Prostate gland (tissue), 2 donors: ENCODE measurements at regions not wholly inside any gene's neighbourhood (a gene's known extent, or its start where the extent isn't known, plus 50 kb on each side); places are given as distances from the start of the nearest gene placed in this dataset.

Experiments
- DNase-seq: peaks from one replicate; pipeline ENCODE4 v3.0.0-alpha.2; 2019; ENCODE audit warnings: low spot score
- H3K27ac ChIP-seq, 2 donors: fragments of 200-600 bp; sonication (generic); 2 replicates each; pipeline ENCODE4 v1.5.1; 2017 to 2019
- H3K27me3 ChIP-seq: fragments of 200-600 bp; sonication (generic); replicated peaks from 2 replicates; pipeline ENCODE4 v1.5.1; 2019; ENCODE audit not compliant: insufficient read depth
- H3K36me3 ChIP-seq, 2 donors: fragments of 200-600 bp; sonication (generic); 1 replicate in 1 of 2; 2 replicates in 1 of 2; pipeline versions ENCODE4 v1.5.1 to v1.8.1; 2017 to 2019
- H3K4me1 ChIP-seq: fragments of 200-600 bp; sonication (generic); replicated peaks from 2 replicates; pipeline ENCODE4 v1.5.1; 2019
- H3K4me3 ChIP-seq, 2 donors: fragments of 200-600 bp; sonication (generic); 2 replicates each; pipeline ENCODE4 v1.5.1; 2017 to 2019
- H3K9me3 ChIP-seq: fragments of 200-600 bp; sonication (generic); 2 replicates; pipeline ENCODE4 v1.5.1; 2017
- CTCF ChIP-seq, 4 experiments: fragments of 200-600 bp in 2 of 4; fragments of 450-650 bp in 2 of 4; sonication (generic) in 2 of 4; IDR thresholded peaks; 1 replicate in 3 of 4; 2 replicates in 1 of 4; pipeline ENCODE4 v1.5.1; 2016 to 2019; ENCODE audit warnings: antibody characterized with exemption in 4 of 4, mild to moderate bottlenecking in 2 of 4, moderate library complexity in 2 of 4
- POLR2A ChIP-seq: fragments of 450-650 bp; IDR thresholded peaks from one replicate; pipeline ENCODE4 v1.6.1; 2016; ENCODE audit warnings: antibody characterized with exemption, mild to moderate bottlenecking
- POLR2AphosphoS5 ChIP-seq: sonication (generic); formaldehyde crosslinking; IDR thresholded peaks from one replicate; pipeline ENCODE4 v1.6.1; 2017; ENCODE audit warnings: antibody characterized with exemption
- WGBS: methylation state at CpG from one replicate; pipeline ENCODE4 v1.1.5; 2018; 5-methylcytosine and 5-hydroxymethylcytosine counted together
- intact Hi-C: fragments of 100-400 bp; cut with DNase I; formaldehyde crosslinking; loops from one replicate; pipeline ENCODE4 v1.14.2; 2022

- DNase-seq = no peak
- no peaks in the 10 kb centered on the region for H3K36me3 ChIP-seq
- TF ChIP-seq POLR2AphosphoS5 = no peak
- no peak for TF ChIP-seq CTCF (IDR thresholded peaks at IDR 0.05)
- no peak for TF ChIP-seq POLR2A
- 94% methylated on average over 9 of the region's 9 CpGs for WGBS
- intact Hi-C loops = no loop called here
- no peaks in the 10 kb centered on the region for H3K27me3 ChIP-seq
- H3K9me3 ChIP-seq = no peaks in the 10 kb centered on the region
- no peak overlapping the region for H3K27ac ChIP-seq
- H3K4me3 ChIP-seq = no peak overlapping the region
- no peaks in the 10 kb centered on the region for H3K4me1 ChIP-seq
Observed at GRCh38 chr6:19638931-19639330, 198.2 kb upstream of the ID4 start.

- WGBS = 82% methylated on average over 2 of the region's 2 CpGs
- H3K4me3 ChIP-seq = no peak overlapping the region
- no peaks in the 10 kb centered on the region for H3K4me1 ChIP-seq
- TF ChIP-seq CTCF (IDR thresholded peaks at IDR 0.05) = no peak
- H3K9me3 ChIP-seq = no peaks in the 10 kb centered on the region
- DNase-seq = no peak
- H3K27ac ChIP-seq = no peak overlapping the region
- intact Hi-C loops = no loop called here
- H3K36me3 ChIP-seq = no peaks in the 10 kb centered on the region
- H3K27me3 ChIP-seq = no peaks in the 10 kb centered on the region
Observed at GRCh38 chr6:19643287-19643686, 193.9 kb upstream of the ID4 start.

DNA sequence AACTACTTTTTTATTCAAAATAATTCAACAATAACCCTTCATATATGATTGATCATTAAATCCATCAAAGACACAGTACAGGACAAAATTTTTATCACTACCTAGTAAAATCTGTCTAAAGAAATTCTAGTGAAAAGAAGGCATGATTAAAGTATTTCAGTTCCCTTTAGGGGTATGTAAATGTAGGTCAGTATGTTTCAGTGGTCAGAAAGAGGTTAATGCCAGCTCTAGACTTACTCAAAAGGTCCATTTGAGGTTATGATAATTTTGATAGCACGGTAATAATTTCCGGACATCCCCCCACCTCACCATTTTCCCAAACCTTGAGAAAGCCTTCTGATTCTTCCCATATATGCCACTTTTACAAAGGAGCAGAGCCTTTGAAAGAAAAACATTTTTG is 193.5 kb upstream of the ID4 start:
- no peaks in the 10 kb centered on the region for H3K36me3 ChIP-seq
- WGBS = 85% methylated on average over 2 of the region's 2 CpGs
- no peak for DNase-seq
- intact Hi-C loops = no loop called here
- TF ChIP-seq CTCF (IDR thresholded peaks at IDR 0.05) (no peak), POLR2AphosphoS5 (no peak), POLR2A (no peak)
- H3K4me1 ChIP-seq = no peaks in the 10 kb centered on the region
- H3K9me3 ChIP-seq = no peaks in the 10 kb centered on the region
- H3K27ac ChIP-seq = no peak overlapping the region
- no peak overlapping the region for H3K4me3 ChIP-seq
- H3K27me3 ChIP-seq = no peaks in the 10 kb centered on the region

- no peak for TF ChIP-seq POLR2AphosphoS5
- WGBS = 46% methylated on average over 1 of the region's 1 CpG
- no peak for DNase-seq
- Histone ChIP-seq H3K9me3 (no peaks in the 10 kb centered on the region), H3K36me3 (no peaks in the 10 kb centered on the region), H3K4me1 (no peaks in the 10 kb centered on the region), H3K27me3 (no peaks in the 10 kb centered on the region), H3K4me3 (no peak overlapping the region), H3K27ac (no peak overlapping the region)
- intact Hi-C loops = no loop called here
Observed at GRCh38 chr6:19655744-19656143, 181.4 kb upstream of the ID4 start.

DNA sequence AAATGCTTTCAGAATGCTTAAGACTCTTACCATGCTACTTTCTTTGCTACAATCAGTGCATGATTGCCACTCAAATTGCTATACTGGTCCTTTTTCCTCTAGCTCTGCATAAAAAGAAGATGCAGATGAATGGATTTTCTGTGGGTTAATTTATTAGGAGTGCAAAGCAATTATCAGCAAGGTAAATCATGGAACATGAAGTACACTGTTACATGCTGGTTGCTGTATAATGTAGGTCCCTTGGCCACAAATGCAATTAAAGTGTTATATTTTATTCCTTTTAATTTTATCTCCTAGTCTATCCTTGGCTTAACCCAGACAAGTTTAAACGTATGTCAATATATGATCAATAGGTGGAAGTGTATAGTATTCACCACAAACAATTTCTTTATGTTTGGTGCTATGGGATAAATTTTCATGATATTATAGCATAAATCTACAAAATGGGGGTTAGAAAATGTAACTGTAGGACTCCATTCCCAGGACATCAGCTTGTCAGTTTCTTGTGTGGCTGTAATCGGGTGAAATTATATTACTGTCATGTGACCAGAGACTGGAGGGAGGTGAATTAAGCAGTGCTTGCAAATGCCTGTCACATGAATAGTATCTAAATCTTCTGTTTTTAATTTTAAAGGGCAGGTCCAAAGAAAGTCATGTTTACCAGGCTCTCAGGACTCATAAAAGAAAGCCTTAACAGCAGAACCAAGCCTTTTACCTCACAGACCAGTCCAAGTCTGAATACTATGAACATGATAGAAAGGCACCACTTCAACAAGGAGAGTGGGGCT is 176.9 kb upstream of the ID4 start:
- intact Hi-C loops = no loop called here
- Histone ChIP-seq H3K36me3 (no peaks in the 10 kb centered on the region), H3K4me3 (no peak overlapping the region), H3K27ac (no peak overlapping the region), H3K27me3 (no peaks in the 10 kb centered on the region), H3K9me3 (no peaks in the 10 kb centered on the region), H3K4me1 (no peaks in the 10 kb centered on the region)
- no peak for TF ChIP-seq CTCF (IDR thresholded peaks at IDR 0.05)
- TF ChIP-seq POLR2A = no peak
- TF ChIP-seq POLR2AphosphoS5 = no peak
- DNase-seq = no peak
- WGBS = 47% methylated on average over 2 of the region's 2 CpGs
